Natural killer cell (primary cell): ENCODE measurements at regions not wholly inside any gene's neighbourhood (a gene's known extent, or its start where the extent isn't known, plus 50 kb on each side); places are given as distances from the start of the nearest gene placed in this dataset.

Experiments
- ATAC-seq, 3 donors: fragments of 150-1000 bp in 2 of 3; fragments of 200-7000 bp in 1 of 3; cut with Tn5 transposase; 1 replicate in 1 of 3; 2 replicates in 2 of 3; pipeline ENCODE4 v1.10.0; 2021; ENCODE audit warnings: mild to moderate bottlenecking in 2 of 3, moderate library complexity in 2 of 3
- DNase-seq, 2 donors: peaks; one replicate each; pipeline versions ENCODE4 v3.0.0 to v3.0.0-alpha.2; 2013 to 2021; ENCODE audit warnings: mixed read lengths in 1 of 2
- H3K27ac ChIP-seq: one replicate; pipeline ENCODE4 v1.5.1; 2013; ENCODE audit warnings: mild to moderate bottlenecking, low read length
- H3K27me3 ChIP-seq: one replicate; pipeline ENCODE4 v1.6.1; 2013; ENCODE audit warnings: low read length; ENCODE audit not compliant: control insufficient read depth, insufficient read depth
- H3K36me3 ChIP-seq: one replicate; pipeline ENCODE4 v1.6.1; 2013; ENCODE audit warnings: low read length; ENCODE audit not compliant: control insufficient read depth, insufficient read depth
- H3K4me1 ChIP-seq: one replicate; pipeline ENCODE4 v1.6.1; 2013; ENCODE audit warnings: low read length; ENCODE audit not compliant: control insufficient read depth, insufficient read depth
- H3K4me3 ChIP-seq: one replicate; pipeline ENCODE4 v1.5.1; 2013; ENCODE audit warnings: low read length
- H3K9me3 ChIP-seq: one replicate; pipeline ENCODE4 v1.6.1; 2013; ENCODE audit warnings: low read length; ENCODE audit not compliant: control insufficient read depth, insufficient read depth
- H3K27ac Mint-ChIP-seq, 2 donors: one replicate each; pipeline ENCODE4 v1.8.0; 2022; ENCODE audit warnings: mild to moderate bottlenecking in 2 of 2, mixed read lengths in 2 of 2, moderate library complexity in 1 of 2
- H3K27me3 Mint-ChIP-seq, 2 donors: one replicate each; pipeline ENCODE4 v1.8.0; 2022; ENCODE audit warnings: low read depth in 2 of 2, mixed read lengths in 2 of 2
- H3K36me3 Mint-ChIP-seq: one replicate; pipeline ENCODE4 v1.8.0; 2022; ENCODE audit warnings: mixed read lengths
- H3K4me1 Mint-ChIP-seq, 2 donors: one replicate each; pipeline ENCODE4 v1.8.0; 2022; ENCODE audit warnings: mixed read lengths in 2 of 2
- H3K4me3 Mint-ChIP-seq: one replicate; pipeline ENCODE4 v1.8.0; 2022; ENCODE audit warnings: mild to moderate bottlenecking, moderate library complexity, mixed read lengths
- H3K9me3 Mint-ChIP-seq, 2 donors: one replicate each; pipeline ENCODE4 v1.8.0; 2022; ENCODE audit warnings: mixed read lengths in 2 of 2
- WGBS: methylation state at CpG from one replicate; pipeline ENCODE4 v1.1.7; 2013; ENCODE audit warnings: missing lambda C conversion rate; ENCODE audit not compliant: insufficient coverage; 5-methylcytosine and 5-hydroxymethylcytosine counted together
- intact Hi-C: fragments of 100-400 bp; cut with micrococcal nuclease; formaldehyde crosslinking; loops from one replicate; pipeline ENCODE4 v1.14.2; 2022
- TF ChIP-seq, protein P1 (sequence below): fragments of 200-600 bp; IDR thresholded peaks from one replicate; pipeline ENCODE4 v1.8.0; 2022; ENCODE audit warnings: antibody characterized with exemption

DNA sequence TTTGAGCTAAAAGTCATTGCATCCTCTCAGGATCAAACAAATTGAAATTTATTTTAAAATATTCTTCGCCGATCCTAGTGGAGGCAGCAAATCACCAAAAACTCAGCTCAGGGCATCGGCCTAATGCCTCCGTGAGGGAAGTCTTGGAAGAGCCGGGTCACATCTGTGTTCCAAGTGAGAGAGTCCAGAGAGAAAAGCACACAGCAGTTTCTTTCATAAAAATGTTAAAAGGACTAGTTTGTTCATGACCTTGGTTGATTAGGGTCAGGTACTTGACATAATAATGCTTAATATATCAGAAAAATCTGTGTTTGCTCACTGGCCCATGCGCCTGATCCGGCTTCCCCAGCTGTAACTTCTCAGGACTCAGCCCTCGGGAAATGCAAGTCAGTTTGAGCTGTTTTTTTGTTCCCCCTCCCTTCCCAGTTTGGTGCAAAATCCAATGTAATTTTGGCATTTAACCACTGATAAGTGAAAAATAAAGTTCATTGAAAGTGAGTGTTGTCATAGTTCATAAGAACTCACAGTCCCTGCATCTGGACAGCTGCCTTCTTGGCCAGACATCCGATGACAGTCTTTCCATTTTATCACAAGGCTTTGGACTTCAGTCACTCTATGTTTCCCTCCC, 161.7 kb downstream of the CAND1 start:
- 89% methylated on average over 9 of the region's 9 CpGs for WGBS
- ATAC-seq, result no peak
- H3K27me3 ChIP-seq, result no peaks in the 10 kb centered on the region
- no peak overlapping the region for H3K4me3 ChIP-seq
- no peaks in the 10 kb centered on the region for H3K36me3 Mint-ChIP-seq
- intact Hi-C loops, result no loop called here
- H3K36me3 ChIP-seq, result no peaks in the 10 kb centered on the region
- no peak overlapping the region for H3K4me3 Mint-ChIP-seq
- TF ChIP-seq, protein P1, sequence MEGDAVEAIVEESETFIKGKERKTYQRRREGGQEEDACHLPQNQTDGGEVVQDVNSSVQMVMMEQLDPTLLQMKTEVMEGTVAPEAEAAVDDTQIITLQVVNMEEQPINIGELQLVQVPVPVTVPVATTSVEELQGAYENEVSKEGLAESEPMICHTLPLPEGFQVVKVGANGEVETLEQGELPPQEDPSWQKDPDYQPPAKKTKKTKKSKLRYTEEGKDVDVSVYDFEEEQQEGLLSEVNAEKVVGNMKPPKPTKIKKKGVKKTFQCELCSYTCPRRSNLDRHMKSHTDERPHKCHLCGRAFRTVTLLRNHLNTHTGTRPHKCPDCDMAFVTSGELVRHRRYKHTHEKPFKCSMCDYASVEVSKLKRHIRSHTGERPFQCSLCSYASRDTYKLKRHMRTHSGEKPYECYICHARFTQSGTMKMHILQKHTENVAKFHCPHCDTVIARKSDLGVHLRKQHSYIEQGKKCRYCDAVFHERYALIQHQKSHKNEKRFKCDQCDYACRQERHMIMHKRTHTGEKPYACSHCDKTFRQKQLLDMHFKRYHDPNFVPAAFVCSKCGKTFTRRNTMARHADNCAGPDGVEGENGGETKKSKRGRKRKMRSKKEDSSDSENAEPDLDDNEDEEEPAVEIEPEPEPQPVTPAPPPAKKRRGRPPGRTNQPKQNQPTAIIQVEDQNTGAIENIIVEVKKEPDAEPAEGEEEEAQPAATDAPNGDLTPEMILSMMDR, result no peak
- no peaks in the 10 kb centered on the region for H3K9me3 Mint-ChIP-seq
- no peaks in the 10 kb centered on the region for H3K9me3 ChIP-seq
- no peaks in the 10 kb centered on the region for H3K4me1 ChIP-seq
- H3K27ac Mint-ChIP-seq, result no peak overlapping the region
- no peak for DNase-seq
- no peak overlapping the region for H3K27ac ChIP-seq
- H3K4me1 Mint-ChIP-seq, result peaks cover 2 to 3% of the 10 kb centered on the region in 2 donors
- H3K27me3 Mint-ChIP-seq, result no peaks in the 10 kb centered on the region

DNA sequence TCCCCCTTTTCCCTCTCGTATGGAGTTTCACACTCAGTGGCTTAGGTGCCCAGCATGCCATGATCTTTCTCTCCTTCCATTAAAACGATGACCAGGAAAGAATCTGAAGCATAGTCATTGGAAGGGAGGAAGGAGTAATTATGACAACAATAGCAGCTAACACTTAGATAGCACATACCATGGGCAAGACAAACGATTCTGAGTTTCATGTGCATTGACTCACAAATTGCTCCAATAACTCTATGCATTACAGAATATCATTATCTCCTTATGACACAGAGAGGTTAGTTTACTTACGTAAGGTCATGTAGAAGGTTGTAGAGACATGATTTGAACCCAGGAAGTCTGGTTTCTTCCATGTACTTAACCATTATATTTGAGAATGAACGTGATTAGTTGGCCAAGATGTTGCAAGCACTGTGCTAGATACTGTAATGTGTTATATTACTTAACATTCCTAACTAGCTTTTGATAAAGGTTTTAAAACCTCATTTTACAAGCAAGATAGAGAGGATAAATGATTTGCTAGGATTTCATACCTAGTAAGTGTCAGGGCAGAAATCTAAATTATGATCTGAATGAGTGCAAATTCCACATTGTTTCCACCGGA, 162.4 kb downstream of the CAND1 start:
- H3K27me3 Mint-ChIP-seq, result no peaks in the 10 kb centered on the region
- no peak for DNase-seq
- Histone ChIP-seq H3K4me1 (no peaks in the 10 kb centered on the region), H3K27me3 (no peaks in the 10 kb centered on the region), H3K27ac (no peak overlapping the region), H3K9me3 (no peaks in the 10 kb centered on the region), H3K36me3 (no peaks in the 10 kb centered on the region), H3K4me3 (no peak overlapping the region)
- no peak overlapping the region for H3K27ac Mint-ChIP-seq
- ATAC-seq, result no peak
- H3K4me1 Mint-ChIP-seq, result peaks cover 2% of the 10 kb centered on the region in 2 donors
- intact Hi-C loops, result no loop called here
- no peak overlapping the region for H3K4me3 Mint-ChIP-seq
- H3K9me3 Mint-ChIP-seq, result no peaks in the 10 kb centered on the region
- H3K36me3 Mint-ChIP-seq, result no peaks in the 10 kb centered on the region
- WGBS, result 71% methylated on average over 3 of the region's 6 CpGs
- TF ChIP-seq, protein P1, result no peak

DNA sequence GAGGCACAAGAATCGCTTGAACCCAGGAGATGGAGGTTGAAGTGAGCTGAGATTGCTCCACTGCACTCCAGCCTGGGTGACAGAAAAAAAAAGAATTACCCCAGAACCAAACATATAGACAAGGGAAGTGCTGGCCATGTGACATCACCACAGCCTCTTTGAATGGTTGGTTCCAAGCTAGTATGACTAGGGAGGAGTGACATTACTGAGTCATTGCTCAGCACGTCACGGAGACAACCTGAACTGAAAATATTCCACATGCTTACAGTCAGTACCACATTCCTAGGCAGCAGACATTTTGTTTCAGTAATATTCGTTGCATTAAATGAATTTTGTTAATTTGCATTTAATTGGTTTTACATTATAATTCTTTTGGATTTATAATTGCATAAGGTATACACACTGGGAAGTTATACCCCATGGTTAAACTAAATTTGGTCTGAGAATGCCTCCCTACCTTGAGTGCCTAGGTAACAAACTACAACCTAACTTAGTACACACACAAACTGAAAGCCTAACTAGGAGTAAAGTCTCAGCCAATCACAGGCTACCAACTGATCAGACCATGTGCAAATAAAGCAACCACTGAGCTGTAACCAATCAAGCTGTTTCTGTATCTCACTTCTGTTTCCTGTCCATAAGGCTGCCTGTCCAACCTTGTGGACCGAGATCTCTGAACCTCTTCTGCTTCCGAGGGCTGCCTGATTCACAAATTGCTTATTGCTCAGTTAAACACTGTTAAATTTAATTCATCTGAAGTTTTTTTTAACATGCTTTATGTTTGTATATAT, 164.4 kb downstream of the CAND1 start:
- no peak for ATAC-seq
- H3K27ac ChIP-seq, result no peak overlapping the region
- H3K36me3 ChIP-seq, result no peaks in the 10 kb centered on the region
- no peak overlapping the region for H3K27ac Mint-ChIP-seq
- intact Hi-C loops, result no loop called here
- WGBS, result 84% methylated on average over 3 of the region's 6 CpGs
- no peak overlapping the region for H3K4me3 ChIP-seq
- H3K27me3 Mint-ChIP-seq, result no peaks in the 10 kb centered on the region
- peaks cover 14% of the 10 kb centered on the region in 2 donors for H3K4me1 Mint-ChIP-seq
- peaks cover 3% of the 10 kb centered on the region for H3K4me1 ChIP-seq
- no peaks in the 10 kb centered on the region for H3K9me3 Mint-ChIP-seq
- H3K36me3 Mint-ChIP-seq, result no peaks in the 10 kb centered on the region
- H3K9me3 ChIP-seq, result no peaks in the 10 kb centered on the region
- H3K27me3 ChIP-seq, result no peaks in the 10 kb centered on the region
- TF ChIP-seq, protein P1, result no peak
- H3K4me3 Mint-ChIP-seq, result no peak overlapping the region
- no peak for DNase-seq
